ENCODE measurements at regions not wholly inside any gene's neighbourhood (a gene's known extent, or its start where the extent isn't known, plus 50 kb on each side); places are given as distances from the start of the nearest gene placed in this dataset.

DNA sequence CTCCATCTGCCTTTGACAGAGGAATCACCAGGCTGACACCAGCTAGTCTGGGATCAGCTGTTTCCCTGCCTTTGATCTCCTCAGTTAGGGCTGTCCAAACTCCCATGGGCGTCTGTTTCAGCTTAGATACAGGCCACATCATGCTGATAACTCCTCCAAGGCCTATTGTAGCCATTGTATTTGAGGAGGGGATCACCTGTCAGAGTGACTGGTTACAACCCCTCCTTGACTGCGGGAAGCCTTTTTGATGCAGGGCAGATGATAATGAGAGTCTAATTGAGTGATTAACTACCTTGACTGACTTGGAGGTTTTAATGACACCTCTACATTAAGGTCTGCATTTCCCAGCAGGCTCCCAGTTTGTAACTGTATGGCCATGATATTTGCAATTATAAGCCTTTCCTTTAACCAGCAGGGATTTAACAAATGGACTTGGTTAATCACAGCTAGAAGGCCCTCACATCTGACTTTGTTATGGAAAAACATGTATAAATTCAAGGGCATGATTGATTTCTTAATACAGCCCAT, 863.5 kb downstream of the KCNJ2 start:
- no peak overlapping the region for H3K4me3 ChIP-seq (ENCODE audit: control insufficient read depth in 2 of 3, extremely low read depth in 1 of 3, insufficient read depth in 2 of 3, low read depth in 1 of 3, low read length in 3 of 3)
- FAIRE-seq (no peak), DNase-seq (ENCODE audit: low read depth, low spot score) (no peak)
- TF ChIP-seq CTCF (optimal IDR thresholded peaks at IDR 0.05 in 1 of 3, IDR thresholded peaks at IDR 0.05 in 1 of 3, conservative IDR thresholded peaks at IDR 0.05 in 1 of 3; ENCODE audit: extremely low read depth in 1 of 3, insufficient read depth in 2 of 3, low read length in 3 of 3): no peak
- no peak for TF ChIP-seq EZH2 (IDR thresholded peaks at IDR 0.05; ENCODE audit: low read length)
- H3K27me3 ChIP-seq (ENCODE audit: control insufficient read depth, extremely low read depth, insufficient read depth, low read length): no peaks in the 10 kb centered on the region
- no peaks in the 10 kb centered on the region for H3K4me1 ChIP-seq (ENCODE audit: control insufficient read depth, extremely low read depth, insufficient read depth, low read length)
- dilution Hi-C loops (cut with MboI; ENCODE audit: extremely low pct_ligation_motif_present, low sequenced_read_pairs): no loop called here
- H3K4me2 ChIP-seq (ENCODE audit: control insufficient read depth, extremely low read depth, insufficient read depth, low read depth, low read length): no peak overlapping the region
- no peaks in the 10 kb centered on the region for H4K20me1 ChIP-seq (ENCODE audit: control insufficient read depth, extremely low read depth, insufficient read depth, low read length)
- H3K27ac ChIP-seq (ENCODE audit: control insufficient read depth, insufficient read depth, low read length): no peak overlapping the region
- no peaks in the 10 kb centered on the region for H3K9me1 ChIP-seq (ENCODE audit: control insufficient read depth, extremely low read depth, insufficient read depth, low read length)
- H3K36me3 ChIP-seq (ENCODE audit: control insufficient read depth in 2 of 2, extremely low read depth in 1 of 2, insufficient read depth in 2 of 2, low read length in 2 of 2): no peaks in the 10 kb centered on the region
- no peaks in the 10 kb centered on the region for H3K79me2 ChIP-seq (ENCODE audit: control insufficient read depth, insufficient read depth, low read length)
- no peak overlapping the region for H2AFZ ChIP-seq (ENCODE audit: control insufficient read depth, low read length)
- H3K9me3 ChIP-seq (ENCODE audit: control insufficient read depth, low read depth, low read length): no peaks in the 10 kb centered on the region
- no peak overlapping the region for H3K9ac ChIP-seq (ENCODE audit: control insufficient read depth, extremely low read depth, insufficient read depth, low read length)

- no peak for FAIRE-seq
- Histone ChIP-seq H3K4me3 (ENCODE audit: control insufficient read depth in 2 of 3, extremely low read depth in 1 of 3, insufficient read depth in 2 of 3, low read depth in 1 of 3, low read length in 3 of 3) (no peak overlapping the region), H3K27ac (ENCODE audit: control insufficient read depth, insufficient read depth, low read length) (no peak overlapping the region), H2AFZ (ENCODE audit: control insufficient read depth, low read length) (no peak overlapping the region), H3K36me3 (ENCODE audit: control insufficient read depth in 2 of 2, extremely low read depth in 1 of 2, insufficient read depth in 2 of 2, low read length in 2 of 2) (no peaks in the 10 kb centered on the region), H3K9me1 (ENCODE audit: control insufficient read depth, extremely low read depth, insufficient read depth, low read length) (no peaks in the 10 kb centered on the region), H3K79me2 (ENCODE audit: control insufficient read depth, insufficient read depth, low read length) (no peaks in the 10 kb centered on the region), H3K9me3 (ENCODE audit: control insufficient read depth, low read depth, low read length) (no peaks in the 10 kb centered on the region), H3K9ac (ENCODE audit: control insufficient read depth, extremely low read depth, insufficient read depth, low read length) (no peak overlapping the region), H4K20me1 (ENCODE audit: control insufficient read depth, extremely low read depth, insufficient read depth, low read length) (no peaks in the 10 kb centered on the region), H3K27me3 (ENCODE audit: control insufficient read depth, extremely low read depth, insufficient read depth, low read length) (no peaks in the 10 kb centered on the region), H3K4me2 (ENCODE audit: control insufficient read depth, extremely low read depth, insufficient read depth, low read depth, low read length) (no peak overlapping the region), H3K4me1 (ENCODE audit: control insufficient read depth, extremely low read depth, insufficient read depth, low read length) (no peaks in the 10 kb centered on the region)
- dilution Hi-C loops (cut with MboI; ENCODE audit: extremely low pct_ligation_motif_present, low sequenced_read_pairs): no loop called here
- no peak for DNase-seq (ENCODE audit: low read depth, low spot score)
- TF ChIP-seq CTCF (optimal IDR thresholded peaks at IDR 0.05 in 1 of 3, IDR thresholded peaks at IDR 0.05 in 1 of 3, conservative IDR thresholded peaks at IDR 0.05 in 1 of 3; ENCODE audit: extremely low read depth in 1 of 3, insufficient read depth in 2 of 3, low read length in 3 of 3): no peak
- TF ChIP-seq EZH2 (IDR thresholded peaks at IDR 0.05; ENCODE audit: low read length): no peak
These were observed 864.0 kb downstream of the KCNJ2 start for GRCh38 chr17:71033336-71033735.

All from keratinocyte (primary cell).